LHCN-M2 (cell line): ENCODE measurements at regions not wholly inside any gene's neighbourhood (a gene's known extent, or its start where the extent isn't known, plus 50 kb on each side); places are given as distances from the start of the nearest gene placed in this dataset.
"Not testable (repeated sequence)": the region's sequence is repeated elsewhere in the genome, so short reads cannot be mapped to it uniquely, and the experiment has no call there.

Source experiments
- DNase-seq: peaks from one replicate; pipeline ENCODE4 v3.0.0-alpha.2; 2012; ENCODE audit warnings: low read depth

- no peak for DNase-seq
Measured at GRCh38 chr3:163821841-163822240, 1256.5 kb downstream of the SI start.

DNA sequence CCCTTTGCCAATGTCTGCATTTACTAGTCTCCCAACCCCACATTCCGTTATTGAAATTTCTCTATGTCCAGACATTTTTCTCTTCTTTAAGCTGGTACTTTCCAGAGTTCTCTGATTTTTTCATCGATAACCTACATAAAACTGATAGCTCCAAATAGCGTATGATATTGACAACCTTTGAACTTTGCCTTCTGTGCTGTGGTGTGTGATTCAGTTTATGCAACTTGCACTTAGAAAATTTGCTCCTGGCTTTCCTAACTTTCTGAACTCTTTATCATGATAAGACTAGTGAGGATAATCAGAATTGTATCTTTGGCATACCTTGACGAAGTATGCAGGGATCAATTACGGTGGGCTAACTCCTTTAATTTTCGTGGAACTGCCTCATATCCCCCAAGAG, 1261.3 kb downstream of the SI start:
- no peak for DNase-seq

DNA sequence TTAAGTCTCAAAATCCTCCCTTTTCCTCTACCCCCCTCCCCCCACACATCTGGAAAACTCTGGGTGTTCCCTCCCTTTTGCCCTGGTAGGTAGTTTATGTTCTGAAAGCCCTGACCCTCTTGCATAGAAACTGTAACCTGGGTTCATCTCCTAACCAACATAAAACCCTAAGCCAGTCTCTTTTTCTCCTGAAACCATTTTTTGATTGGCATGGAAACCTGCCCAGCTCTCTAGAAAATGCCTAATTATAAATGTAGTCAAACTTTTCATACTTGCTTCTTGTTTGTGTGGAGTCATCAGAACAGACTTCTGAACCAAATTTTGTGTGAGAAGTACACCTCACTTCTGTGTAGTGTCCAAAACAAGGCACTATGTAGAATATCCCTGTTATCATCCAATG, 1264.4 kb downstream of the SI start:
- no peak for DNase-seq

GRCh38 chr3:163812006-163812405, 1266.3 kb downstream of the SI start:
- DNase-seq, result no peak

DNA sequence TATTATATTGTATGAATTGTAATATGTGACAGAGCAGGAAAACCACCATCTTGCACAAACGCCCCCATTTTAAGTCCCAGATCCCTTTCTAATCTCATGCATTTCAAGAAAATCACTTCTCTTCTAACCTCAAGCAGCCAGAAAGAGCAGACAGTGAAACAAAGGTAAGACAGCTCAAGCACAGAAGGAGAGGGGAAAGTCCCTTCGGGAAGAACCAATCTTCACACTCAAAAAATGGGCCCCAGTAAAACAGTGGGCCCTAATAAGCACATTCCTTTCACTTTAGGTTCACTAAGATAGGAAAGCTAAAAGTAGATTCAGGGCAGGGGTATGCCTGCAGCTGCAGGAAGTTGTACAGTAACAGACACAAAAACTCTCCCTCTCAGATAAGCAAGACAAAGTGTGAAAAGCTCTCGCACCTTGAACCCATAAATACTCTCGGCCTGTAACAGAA, 1268.7 kb downstream of the SI start:
- DNase-seq, result no peak

DNA sequence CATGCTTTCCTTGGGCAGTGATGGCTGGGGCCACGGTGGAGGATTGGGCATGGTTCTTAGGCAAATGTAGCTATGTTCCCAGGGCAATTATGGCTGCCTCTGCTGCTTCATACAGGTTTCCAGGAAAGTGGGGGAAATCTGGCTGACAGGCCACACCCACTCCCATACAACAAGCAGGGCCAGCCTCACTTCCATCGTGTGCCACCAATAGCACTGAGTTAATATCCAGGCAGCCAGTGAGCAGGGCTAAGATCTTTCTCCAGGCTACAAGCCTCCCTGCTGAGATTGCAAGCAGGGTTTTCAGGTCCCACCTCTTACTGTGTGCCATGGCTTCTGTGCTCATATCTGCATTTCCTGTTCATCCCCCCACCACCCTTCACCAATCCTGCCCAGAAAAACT, 1291.9 kb downstream of the SI start:
- DNase-seq, result no peak

DNA sequence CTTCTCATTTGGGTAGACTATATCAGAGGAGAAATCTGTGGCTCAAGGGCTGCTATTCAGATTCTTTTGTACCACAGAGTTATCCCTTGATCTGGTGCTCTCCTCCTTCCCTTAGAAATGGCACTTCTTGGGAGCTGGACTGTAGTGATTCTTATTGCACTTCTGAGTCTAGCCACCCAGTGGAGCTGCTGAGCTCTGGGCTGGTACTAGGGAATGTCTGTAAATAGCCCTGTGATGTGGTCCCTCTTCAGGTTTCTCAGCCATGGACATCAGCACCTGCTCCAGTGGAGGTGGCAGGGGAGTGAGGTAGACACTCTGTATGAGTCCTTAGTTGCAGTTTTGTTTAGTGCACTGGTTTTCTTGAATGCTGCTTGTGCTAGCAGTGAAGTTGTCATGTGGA, 1292.6 kb downstream of the SI start:
- no peak for DNase-seq

- DNase-seq, result no peak
Measured at GRCh38 chr3:163779396-163780344, 1298.6 kb downstream of the SI start.

- no peak for DNase-seq
Measured at GRCh38 chr3:163776743-163777142, 1301.6 kb downstream of the SI start.

GRCh38 chr3:163773136-163773535, 1305.2 kb downstream of the SI start:
- DNase-seq, result no peak

- no peak for DNase-seq
Measured at GRCh38 chr3:163768048-163768447, 1310.2 kb downstream of the SI start.

- DNase-seq, result no peak
Measured at GRCh38 chr3:163766112-163766511, 1312.2 kb downstream of the SI start.

DNA sequence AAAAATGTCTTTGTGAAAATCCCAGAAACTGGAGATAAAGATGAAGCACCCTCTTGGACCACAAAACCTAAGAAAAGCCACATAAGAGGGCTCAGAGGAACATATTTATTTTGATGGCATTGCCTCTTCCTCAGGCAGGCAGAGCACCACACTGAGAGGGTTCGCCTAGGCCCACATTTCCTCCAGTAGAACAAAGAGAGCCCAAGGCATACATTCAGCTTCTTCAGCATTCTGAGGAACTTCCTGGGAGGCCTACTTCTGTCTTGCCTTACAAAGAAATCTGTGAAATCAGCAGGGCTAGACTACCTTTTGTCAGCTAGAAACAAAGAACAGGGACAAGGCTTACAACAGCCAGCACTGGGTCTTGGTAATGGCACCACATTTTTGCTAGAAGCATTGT, 1325.3 kb downstream of the SI start:
- DNase-seq, result no peak

- DNase-seq, result no peak
Measured at GRCh38 chr3:163745204-163745603, 1333.1 kb downstream of the SI start.

DNA sequence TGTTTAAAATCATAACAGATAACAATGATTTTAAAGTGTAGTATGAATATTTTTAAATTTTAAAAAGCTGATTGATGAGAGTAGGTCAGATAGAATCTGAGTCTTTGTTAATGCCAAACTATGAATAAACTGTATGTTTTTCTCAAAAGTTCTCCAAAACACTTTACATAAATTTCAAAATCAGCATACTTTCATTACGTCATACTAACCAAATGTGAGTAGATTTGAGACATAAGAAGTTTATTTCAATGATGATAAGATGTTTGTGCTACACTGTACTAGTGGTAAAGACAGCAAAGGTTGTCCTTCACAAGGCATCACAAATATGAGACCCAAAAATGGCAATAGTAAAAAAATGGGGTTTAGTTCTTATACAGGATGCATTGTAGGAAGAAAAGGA, 1342.9 kb downstream of the SI start:
- DNase-seq, result no peak

DNA sequence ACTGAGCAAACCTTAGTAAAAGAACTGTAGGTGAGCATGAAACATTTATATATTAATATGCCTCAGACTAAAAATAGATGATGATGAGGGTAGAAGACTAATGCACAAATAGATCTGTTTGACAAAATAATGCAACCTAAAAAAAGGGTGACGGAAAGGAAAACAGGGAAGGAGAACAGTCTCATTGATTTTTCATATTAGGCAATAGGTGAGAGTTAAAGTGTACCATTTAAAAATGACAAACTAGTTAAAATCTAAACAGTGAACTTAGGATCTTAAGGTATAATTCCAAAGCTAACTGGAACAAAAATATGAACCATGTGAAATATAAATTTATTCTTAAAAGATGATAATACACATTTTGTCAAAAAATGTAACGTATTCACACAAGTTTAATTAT, 1347.6 kb downstream of the SI start:
- DNase-seq, result no peak

DNA sequence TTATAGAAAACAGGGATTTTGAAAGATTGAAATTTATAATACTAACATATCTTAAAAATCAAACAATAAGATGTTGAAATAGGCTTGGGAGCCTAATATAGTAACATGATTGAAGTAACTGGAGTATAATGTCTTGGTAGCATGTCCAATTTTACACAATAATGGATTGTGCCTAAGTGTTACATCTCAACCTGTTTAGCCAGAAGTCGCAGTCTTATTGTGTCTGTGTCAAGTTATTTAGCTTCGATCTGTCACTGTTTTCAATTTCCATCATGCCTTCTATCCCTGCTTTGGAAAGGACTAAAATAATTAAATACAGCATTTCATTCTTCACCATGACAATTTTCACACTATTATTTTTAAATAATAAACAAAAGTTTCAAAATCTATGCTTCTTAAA, 1352.2 kb downstream of the SI start:
- no peak for DNase-seq

DNA sequence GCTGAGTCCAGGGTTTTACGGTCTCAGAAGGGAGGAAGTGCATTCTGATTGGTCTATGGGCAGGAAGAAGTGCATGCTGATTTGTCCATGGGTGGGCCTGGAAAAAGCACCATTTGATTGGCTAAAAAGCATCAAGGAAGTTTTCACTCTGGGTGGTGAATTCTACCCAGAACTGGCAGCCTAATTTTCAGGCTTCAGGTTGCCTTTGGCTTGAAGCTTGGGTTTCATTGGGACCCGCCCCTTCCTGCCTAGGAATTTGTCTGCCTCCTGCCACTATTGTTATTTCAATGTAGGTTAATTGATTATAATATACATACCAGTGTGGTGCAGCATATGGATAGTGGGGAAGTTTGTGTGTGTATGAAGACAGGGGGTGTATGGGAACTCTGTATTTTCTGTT, 1355.9 kb downstream of the SI start:
- no peak for DNase-seq

DNA sequence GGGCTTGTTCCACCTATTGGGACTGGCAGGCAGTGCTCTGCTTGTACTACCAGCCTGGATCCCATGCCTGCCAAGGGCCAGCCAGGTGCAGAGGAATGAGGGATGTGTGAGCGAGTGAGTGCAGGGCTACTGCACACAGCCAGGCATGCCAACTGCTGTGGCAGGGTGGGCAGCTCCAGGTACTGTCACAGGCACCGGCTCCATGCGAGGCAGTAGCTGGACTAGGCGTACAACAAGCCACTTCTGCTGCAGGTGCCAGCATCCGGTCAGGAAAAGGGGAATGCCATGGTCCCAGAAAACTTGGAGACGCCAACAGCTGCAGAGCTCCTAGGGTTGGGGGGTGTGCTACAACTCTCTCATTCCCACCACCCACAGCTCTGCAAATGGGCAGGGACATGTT, 1356.7 kb downstream of the SI start:
- no peak for DNase-seq

DNA sequence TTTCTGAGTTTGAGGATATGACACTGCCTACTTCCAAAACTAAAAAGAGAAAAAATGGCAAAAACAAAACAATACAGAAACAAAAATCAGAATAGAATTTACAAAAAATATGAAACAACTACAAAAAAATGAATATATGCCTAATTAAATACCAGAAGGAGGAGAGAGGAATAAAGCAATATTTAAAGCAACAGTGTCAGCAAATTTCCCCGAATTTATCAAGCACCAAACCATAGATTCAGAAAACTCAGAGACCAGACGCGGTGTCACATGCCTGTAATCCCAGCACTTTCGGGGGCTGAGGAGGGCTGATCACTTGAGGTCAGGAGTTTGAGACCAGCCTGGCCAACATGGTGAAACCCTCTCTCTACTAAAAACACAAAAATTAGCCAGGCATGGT, 1360.9 kb downstream of the SI start:
- DNase-seq, result no peak

DNA sequence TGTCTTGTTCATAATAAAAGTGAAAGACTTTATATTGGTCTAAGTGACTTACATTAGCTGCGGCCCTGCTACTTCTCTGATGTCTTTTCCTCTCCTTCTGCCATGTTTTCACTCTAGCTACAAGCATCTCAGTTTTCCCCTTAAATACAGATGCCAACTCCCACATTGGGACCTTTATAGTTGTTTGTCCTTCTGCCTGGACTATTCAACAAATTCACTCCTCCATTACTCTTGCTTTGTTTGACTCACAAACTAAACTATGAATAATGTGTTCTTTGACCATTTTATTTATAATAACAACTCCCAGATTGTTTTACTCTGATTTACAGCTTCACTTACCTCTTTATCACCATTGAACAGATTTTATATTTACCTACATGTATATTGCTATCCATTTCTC, 1369.9 kb downstream of the SI start:
- no peak for DNase-seq

DNA sequence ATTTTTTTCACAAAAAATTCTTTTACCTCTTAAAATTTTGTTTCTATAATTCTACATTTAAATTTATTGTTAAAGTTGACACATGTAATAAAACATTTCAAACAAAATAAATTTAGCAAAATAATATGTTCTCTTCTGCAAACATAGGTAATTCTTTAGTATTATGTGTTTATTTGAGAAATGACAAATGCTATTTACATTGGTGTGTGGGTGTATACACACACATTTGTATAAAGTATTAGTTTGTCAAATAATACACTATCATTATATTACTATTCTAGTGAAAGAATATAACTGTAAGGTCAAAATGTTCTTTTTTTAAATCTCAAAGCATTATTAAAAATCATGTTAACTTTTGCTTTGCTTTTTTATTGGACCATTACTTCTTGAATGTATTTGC, 1370.6 kb downstream of the SI start:
- no peak for DNase-seq

GRCh38 chr3:163698221-163698620, 1380.1 kb downstream of the SI start:
- not testable (repeated sequence) for DNase-seq

DNA sequence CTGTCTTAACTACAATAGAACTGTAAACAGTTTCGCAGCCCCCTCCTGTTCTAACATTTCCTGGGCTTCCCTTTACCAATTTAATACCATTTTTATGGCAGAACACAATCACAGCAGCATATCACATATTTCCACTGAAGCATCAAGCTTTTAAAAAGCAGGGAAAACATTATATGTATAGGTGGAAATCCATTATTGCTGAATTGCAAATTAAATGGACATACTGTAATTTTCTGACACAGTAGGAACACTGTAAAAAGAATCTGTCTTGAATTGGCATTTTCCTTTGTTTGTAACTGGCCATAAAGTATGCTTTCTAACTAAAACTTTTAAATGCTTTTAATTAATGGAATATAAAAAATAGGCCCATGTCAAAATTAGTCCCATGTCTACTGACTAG, 1385.8 kb downstream of the SI start:
- no peak for DNase-seq
